HFFc6 (cell line): ENCODE measurements at regions not wholly inside any gene's neighbourhood (a gene's known extent, or its start where the extent isn't known, plus 50 kb on each side); places are given as distances from the start of the nearest gene placed in this dataset.

Experiments
- DNase-seq: peaks from one replicate; pipeline ENCODE4 v3.0.0-alpha.2; 2018
- H3K27ac Mint-ChIP-seq: 2 replicates; pipeline ENCODE4 v1.8.0; 2020; ENCODE audit warnings: mild to moderate bottlenecking, mixed read lengths
- H3K27me3 Mint-ChIP-seq: 2 replicates; pipeline ENCODE4 v1.8.0; 2021; ENCODE audit warnings: mild to moderate bottlenecking, moderate library complexity, mixed read lengths; ENCODE audit not compliant: insufficient read depth
- H3K36me3 Mint-ChIP-seq: 2 replicates; pipeline ENCODE4 v1.8.0; 2021; ENCODE audit warnings: low read depth, mixed read lengths
- H3K4me1 Mint-ChIP-seq: 2 replicates; pipeline ENCODE4 v1.8.0; 2020; ENCODE audit warnings: low read depth, mixed read lengths
- H3K4me3 Mint-ChIP-seq: 2 replicates; pipeline ENCODE4 v1.8.0; 2020; ENCODE audit warnings: mild to moderate bottlenecking, moderate library complexity, mixed read lengths
- H3K9me3 Mint-ChIP-seq: 2 replicates; pipeline ENCODE4 v1.8.0; 2020; ENCODE audit warnings: mild to moderate bottlenecking, mixed read lengths
- CTCF ChIP-seq: fragments of 200-600 bp; sonication (generic); IDR thresholded peaks from 2 replicates; pipeline ENCODE4 v1.5.0; 2021; ENCODE audit warnings: antibody characterized with exemption, mild to moderate bottlenecking

GRCh38 chr2:234846599-234847363, 105.0 kb upstream of the SH3BP4 start:
- no peak overlapping the region for H3K27ac Mint-ChIP-seq
- no peaks in the 10 kb centered on the region; the same call in 1 of the 2 replicates for H3K36me3 Mint-ChIP-seq
- no peaks in the 10 kb centered on the region; the same call in 1 of the 2 replicates for H3K4me1 Mint-ChIP-seq
- H3K4me3 Mint-ChIP-seq = no peak overlapping the region
- no peak for TF ChIP-seq CTCF
- no peaks in the 10 kb centered on the region for H3K9me3 Mint-ChIP-seq
- DNase-seq = no peak
- peaks cover 9% of the 10 kb centered on the region for H3K27me3 Mint-ChIP-seq

- H3K4me3 Mint-ChIP-seq = no peak overlapping the region
- H3K36me3 Mint-ChIP-seq = no peaks in the 10 kb centered on the region; the same call in 1 of the 2 replicates
- TF ChIP-seq CTCF = no peak
- no peak overlapping the region for H3K27ac Mint-ChIP-seq
- DNase-seq = no peak
- H3K27me3 Mint-ChIP-seq = peaks cover 9% of the 10 kb centered on the region
- peaks cover 9% of the 10 kb centered on the region for H3K4me1 Mint-ChIP-seq
- H3K9me3 Mint-ChIP-seq = no peaks in the 10 kb centered on the region
Measured at GRCh38 chr2:234845602-234846590, 105.9 kb upstream of the SH3BP4 start.

DNA sequence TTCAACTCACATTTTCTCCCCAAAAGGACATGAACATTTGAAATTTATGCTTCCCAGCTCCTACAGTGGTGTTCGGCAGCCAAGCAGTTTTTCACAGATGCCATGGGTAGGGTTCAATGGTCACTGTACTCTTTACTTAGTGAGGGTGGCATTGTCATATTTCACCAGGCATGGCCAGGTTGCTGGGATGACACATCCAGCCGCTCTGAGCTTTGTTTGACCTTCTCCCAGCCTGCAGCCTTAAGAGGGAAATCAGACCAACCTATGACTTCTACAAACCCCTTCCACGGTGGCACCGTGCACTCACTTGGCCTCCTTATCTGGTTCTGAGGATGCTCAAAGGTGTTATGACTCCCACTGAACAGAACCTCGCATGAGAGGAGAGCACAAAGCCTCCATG, 108.4 kb upstream of the SH3BP4 start:
- peaks cover 31% of the 10 kb centered on the region for H3K4me1 Mint-ChIP-seq
- peaks cover 9% of the 10 kb centered on the region for H3K27me3 Mint-ChIP-seq
- no peaks in the 10 kb centered on the region for H3K36me3 Mint-ChIP-seq
- no peak for DNase-seq
- H3K4me3 Mint-ChIP-seq = no peak overlapping the region
- TF ChIP-seq CTCF = no peak
- no peaks in the 10 kb centered on the region for H3K9me3 Mint-ChIP-seq
- H3K27ac Mint-ChIP-seq = no peak overlapping the region

DNA sequence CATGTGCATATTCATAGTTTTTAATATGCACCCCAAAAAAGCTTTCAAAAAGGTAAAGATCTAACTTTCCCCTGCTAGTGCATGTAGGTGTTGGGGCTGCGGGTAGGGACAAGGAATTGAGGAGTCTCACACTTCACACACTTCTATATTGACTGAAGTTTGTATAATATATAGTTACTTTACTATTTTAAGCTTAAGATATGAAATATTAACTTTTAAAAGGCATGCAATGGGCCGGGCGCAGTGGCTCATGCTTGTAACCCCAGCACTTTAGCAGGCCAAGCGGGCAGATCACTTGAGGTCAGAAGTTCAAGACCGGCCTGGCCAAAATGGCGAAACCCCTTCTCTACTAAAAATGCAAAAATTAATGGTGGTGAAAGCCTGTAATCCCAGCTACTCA, 109.1 kb upstream of the SH3BP4 start:
- H3K9me3 Mint-ChIP-seq = no peaks in the 10 kb centered on the region
- H3K27me3 Mint-ChIP-seq = peaks cover 9% of the 10 kb centered on the region
- H3K4me1 Mint-ChIP-seq = peaks cover 31% of the 10 kb centered on the region
- no peaks in the 10 kb centered on the region for H3K36me3 Mint-ChIP-seq
- no peak overlapping the region for H3K27ac Mint-ChIP-seq
- no peak for TF ChIP-seq CTCF
- H3K4me3 Mint-ChIP-seq = no peak overlapping the region
- no peak for DNase-seq

DNA sequence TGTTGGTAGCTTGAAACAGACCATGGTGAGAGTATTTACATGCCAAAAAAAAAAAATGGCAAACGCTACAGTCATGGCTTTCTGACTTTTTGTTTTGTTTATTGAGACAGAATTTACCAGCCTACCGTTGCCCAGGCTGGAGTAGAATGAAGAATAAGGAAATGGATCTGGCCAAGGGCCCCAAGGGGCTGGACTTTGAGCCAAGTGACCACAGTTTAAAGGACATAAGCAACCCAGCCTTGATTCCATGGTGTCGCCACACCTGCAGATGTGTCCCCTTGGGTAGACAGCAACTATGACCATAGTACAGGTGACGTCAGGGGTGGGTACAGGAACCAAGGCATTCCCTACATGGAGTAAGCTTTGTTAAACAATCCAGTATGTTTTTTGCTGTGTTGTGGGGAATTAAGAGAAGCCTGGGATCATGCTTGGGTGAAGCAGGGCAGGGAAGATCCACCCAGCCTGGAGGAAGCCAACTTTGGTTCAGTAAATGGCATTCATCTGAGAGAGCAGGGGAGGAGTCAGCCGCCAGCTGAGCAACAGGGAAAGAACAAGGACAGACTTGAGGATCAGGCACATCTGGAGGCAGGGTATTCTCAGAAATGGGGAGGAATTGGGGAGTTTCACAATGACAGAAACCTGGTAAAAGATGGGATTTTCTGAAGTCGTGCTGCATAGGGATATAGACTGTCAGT, 110.3 kb upstream of the SH3BP4 start:
- H3K27me3 Mint-ChIP-seq = peaks cover 2% of the 10 kb centered on the region
- DNase-seq = no peak
- H3K9me3 Mint-ChIP-seq = no peaks in the 10 kb centered on the region

More for the DNA sequence above, 110.3 kb upstream of the SH3BP4 start:
- Mint-ChIP-seq H3K27ac (no peak overlapping the region), H3K4me1 (peaks cover 31% of the 10 kb centered on the region), H3K4me3 (no peak overlapping the region), H3K36me3 (no peaks in the 10 kb centered on the region)
- no peak for TF ChIP-seq CTCF
